Heart right ventricle (tissue), 16 donors: ENCODE measurements at regions not wholly inside any gene's neighbourhood (a gene's known extent, or its start where the extent isn't known, plus 50 kb on each side); places are given as distances from the start of the nearest gene placed in this dataset.

ENCODE experiments used
- ATAC-seq, 8 donors: fragments of 200-7000 bp; cut with Tn5 transposase; one replicate each; pipeline ENCODE4 v1.9.1; 2020; ENCODE audit warnings: mild to moderate bottlenecking in 8 of 8, moderate library complexity in 8 of 8, moderate number of reproducible peaks in 1 of 8
- DNase-seq, 2 donors: peaks; one replicate each; pipeline ENCODE4 v3.0.0-alpha.2; 2020
- H3K27ac ChIP-seq, 10 donors: fragments of 200-600 bp; sonication (generic) in 2 of 10; one replicate each; pipeline versions ENCODE4 v1.5.0 to v1.8.0; 2020 to 2022; ENCODE audit warnings: mild to moderate bottlenecking in 3 of 10
- H3K27me3 ChIP-seq, 7 donors: fragments of 200-600 bp; one replicate each; pipeline ENCODE4 v1.8.0; 2021 to 2022; ENCODE audit warnings: mild to moderate bottlenecking in 2 of 7
- H3K36me3 ChIP-seq, 9 donors: fragments of 200-600 bp; sonication (generic) in 1 of 9; one replicate each; pipeline versions ENCODE4 v1.5.0 to v1.8.0; 2020 to 2022; ENCODE audit warnings: mild to moderate bottlenecking in 2 of 9
- H3K4me1 ChIP-seq, 9 donors: fragments of 200-600 bp; sonication (generic) in 1 of 9; one replicate each; pipeline versions ENCODE4 v1.5.0 to v1.8.0; 2020 to 2022; ENCODE audit warnings: mild to moderate bottlenecking in 4 of 9
- H3K4me3 ChIP-seq, 10 donors: fragments of 200-600 bp; sonication (generic) in 2 of 10; one replicate each; pipeline versions ENCODE4 v1.5.0 to v1.8.0; 2020 to 2022; ENCODE audit warnings: mild to moderate bottlenecking in 7 of 10, moderate library complexity in 2 of 10
- H3K9me3 ChIP-seq, 11 donors: fragments of 200-600 bp in 10 of 11; sonication (generic) in 2 of 11; one replicate each; pipeline versions ENCODE4 v1.5.0 to v1.8.0; 2013 to 2022; ENCODE audit warnings: mild to moderate bottlenecking in 2 of 11, control low read depth in 1 of 11, moderate library complexity in 1 of 11
- WGBS, 2 donors: extraction: QIAGEN DNeasy Blood & Tissue Kit; methylation state at CpG; one replicate each; pipeline ENCODE4 v1.1.7; 2013; ENCODE audit warnings: inconsistent platforms in 1 of 2; 5-methylcytosine and 5-hydroxymethylcytosine counted together
- intact Hi-C, 10 donors: fragments of 100-400 bp; cut with DNase I; formaldehyde crosslinking; loops; one replicate each; pipeline versions ENCODE4 v1.11.1 to v1.14.2; 2022
- TF ChIP-seq, protein P1 (sequence below), 9 donors: fragments of 200-600 bp; sonication (generic) in 2 of 9; IDR thresholded peaks; one replicate each; pipeline versions ENCODE4 v1.5.0 to v1.8.0; 2021 to 2022; ENCODE audit warnings: antibody characterized with exemption in 9 of 9, mild to moderate bottlenecking in 5 of 9, moderate library complexity in 1 of 9
- donor health status: Arrhythmogenic right ventricular cardiomyopathy.
- donor health status: ischemic (EF 13 %, LVEDD 7.1; RV severe dilation, severe dysfunction).
- donor health status: healthy with polysubstance abuse.
- donor health status: DM: no; HTN: yes; CAD: no.
- donor health status: DM: no; HTN: no; CAD: no.
- donor health status: ischemic (EF 25% LVEDD 6.9; RV normal size, moderate dysfunction).
- donor health status: ischemic (EF 25% LVEDD 5.7; RV mildly dilated, moderate dysfunction).
- donor health status: healthy.
- donor health status: DM: yes; HTN: yes; CAD: no.
- donor health status: Ischemic cardiomyopathy.
- donor health status: ischemic (EF 35%, LVEDD 5.7; RV mildly dilated, moderate dysfunction).
- donor health status: nonischemic (EF 11% LVEDD 7.7; RV severe dilation, severe dysfunction).
- donor health status: DM: yes; HTN: yes; CAD: no.
- donor health status: PGD.
- donor health status: ischemic (EF 29% LVEDD 5.4; RV normal size, mild dysfunction).
- donor health status: nonischemic (EF 23%, LVEDD 6.1; RV moderate dilation, normal function).

DNA sequence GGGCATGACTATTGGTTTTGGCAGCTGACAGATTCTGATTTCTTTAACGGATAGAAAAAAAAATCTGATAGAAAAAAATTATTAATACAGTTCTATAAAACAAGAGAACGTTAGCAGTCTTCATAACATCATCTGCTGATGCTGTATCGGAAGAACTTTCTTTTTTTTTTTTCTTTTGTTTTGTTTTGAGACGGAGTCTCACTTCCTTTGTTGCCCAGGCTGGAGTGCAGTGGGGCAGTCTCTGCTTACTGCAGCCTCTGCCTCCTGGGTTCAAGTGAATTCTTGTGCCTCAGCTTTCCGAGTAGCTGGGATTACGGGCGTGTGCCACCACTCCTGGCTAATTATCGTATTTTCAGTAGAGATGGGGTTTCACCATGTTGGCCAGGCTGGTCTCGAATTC is 271.2 kb upstream of the DPPA4 start:
- ATAC-seq: no peak

DNA sequence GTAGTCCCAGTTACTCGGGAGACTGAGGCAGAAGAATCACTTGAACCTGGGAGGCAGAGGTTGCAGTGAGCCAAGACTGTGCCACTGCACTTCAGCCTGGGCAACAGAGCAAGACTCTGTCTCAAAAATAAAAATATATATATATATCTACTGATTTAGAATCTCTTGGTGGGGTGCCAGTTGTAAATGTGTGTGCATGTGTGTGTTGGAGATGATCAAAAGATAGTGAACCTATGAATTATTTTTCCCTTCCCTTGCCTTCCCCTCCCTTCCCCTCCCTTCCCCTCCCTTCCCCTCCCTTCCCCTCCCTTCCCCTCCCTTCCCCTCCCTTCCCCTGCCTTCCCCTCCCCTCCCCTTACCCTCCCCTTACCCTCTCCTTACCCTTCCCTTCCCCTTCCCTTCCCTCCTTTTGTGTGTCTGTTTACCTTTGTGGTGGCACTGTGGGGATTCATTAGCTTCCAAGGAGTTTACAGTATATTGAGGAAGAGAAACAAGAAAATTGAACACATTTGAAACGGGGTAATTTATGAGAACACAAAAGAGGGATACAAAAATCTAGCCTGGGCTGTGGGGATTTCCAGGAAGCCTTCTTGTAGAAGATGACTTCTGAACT is 281.5 kb upstream of the DPPA4 start:
- intact Hi-C loops: no loop called here
- no peaks in the 10 kb centered on the region for H3K9me3 ChIP-seq
- TF ChIP-seq, protein P1, sequence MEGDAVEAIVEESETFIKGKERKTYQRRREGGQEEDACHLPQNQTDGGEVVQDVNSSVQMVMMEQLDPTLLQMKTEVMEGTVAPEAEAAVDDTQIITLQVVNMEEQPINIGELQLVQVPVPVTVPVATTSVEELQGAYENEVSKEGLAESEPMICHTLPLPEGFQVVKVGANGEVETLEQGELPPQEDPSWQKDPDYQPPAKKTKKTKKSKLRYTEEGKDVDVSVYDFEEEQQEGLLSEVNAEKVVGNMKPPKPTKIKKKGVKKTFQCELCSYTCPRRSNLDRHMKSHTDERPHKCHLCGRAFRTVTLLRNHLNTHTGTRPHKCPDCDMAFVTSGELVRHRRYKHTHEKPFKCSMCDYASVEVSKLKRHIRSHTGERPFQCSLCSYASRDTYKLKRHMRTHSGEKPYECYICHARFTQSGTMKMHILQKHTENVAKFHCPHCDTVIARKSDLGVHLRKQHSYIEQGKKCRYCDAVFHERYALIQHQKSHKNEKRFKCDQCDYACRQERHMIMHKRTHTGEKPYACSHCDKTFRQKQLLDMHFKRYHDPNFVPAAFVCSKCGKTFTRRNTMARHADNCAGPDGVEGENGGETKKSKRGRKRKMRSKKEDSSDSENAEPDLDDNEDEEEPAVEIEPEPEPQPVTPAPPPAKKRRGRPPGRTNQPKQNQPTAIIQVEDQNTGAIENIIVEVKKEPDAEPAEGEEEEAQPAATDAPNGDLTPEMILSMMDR (IDR thresholded peaks at IDR 0.05): no peak
- H3K4me1 ChIP-seq: no peaks in the 10 kb centered on the region
- H3K36me3 ChIP-seq: no peaks in the 10 kb centered on the region
- ATAC-seq: no peak
- H3K4me3 ChIP-seq: no peak overlapping the region
- DNase-seq: no peak
- H3K27ac ChIP-seq: no peak overlapping the region
- no peaks in the 10 kb centered on the region for H3K27me3 ChIP-seq
- 66 to 69% methylated on average over 2 of the region's 2 CpGs for WGBS, 2 donors

More for the DNA sequence above, 271.2 kb upstream of the DPPA4 start:
- no peaks in the 10 kb centered on the region for H3K36me3 ChIP-seq
- TF ChIP-seq, protein P1 (IDR thresholded peaks at IDR 0.05): no peak
- peaks cover 0 to 4% (median 0%) of the 10 kb centered on the region in 11 donors for H3K9me3 ChIP-seq
- no peaks in the 10 kb centered on the region for H3K4me1 ChIP-seq
- H3K4me3 ChIP-seq: no peak overlapping the region
- DNase-seq: no peak
- H3K27ac ChIP-seq: no peak overlapping the region
- H3K27me3 ChIP-seq: no peaks in the 10 kb centered on the region
- intact Hi-C loops: no loop called here
- WGBS, 2 donors: 68 to 75% methylated on average over 9 of the region's 9 CpGs

DNA sequence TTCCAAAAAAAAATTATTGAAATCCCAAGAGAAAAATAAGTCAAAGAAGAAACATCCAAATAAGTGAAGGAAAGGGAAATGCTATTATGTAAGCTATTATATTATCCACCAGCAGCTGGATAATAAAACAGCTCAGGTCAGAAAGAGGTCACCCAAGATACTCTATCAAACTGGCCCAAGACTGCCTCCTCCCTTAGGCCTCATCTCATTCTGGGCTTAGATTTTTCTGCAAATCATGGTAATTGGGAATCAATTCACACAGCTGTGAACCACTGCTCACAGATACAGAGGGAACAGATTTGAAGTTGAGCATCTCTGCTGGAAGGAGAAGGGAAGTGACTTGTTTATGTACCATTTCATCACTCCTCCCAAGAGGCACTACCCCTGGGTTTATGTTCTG is 294.6 kb upstream of the DPPA4 start:
- H3K4me1 ChIP-seq: no peaks in the 10 kb centered on the region
- ATAC-seq (no peak), DNase-seq (no peak)
- H3K27me3 ChIP-seq: no peaks in the 10 kb centered on the region
- TF ChIP-seq, protein P1 (IDR thresholded peaks at IDR 0.05): no peak
- H3K36me3 ChIP-seq: no peaks in the 10 kb centered on the region
- H3K4me3 ChIP-seq: no peak overlapping the region
- intact Hi-C loops: no loop called here
- peaks cover 0 to 3% (median 0%) of the 10 kb centered on the region in 11 donors for H3K9me3 ChIP-seq
- no peak overlapping the region for H3K27ac ChIP-seq

DNA sequence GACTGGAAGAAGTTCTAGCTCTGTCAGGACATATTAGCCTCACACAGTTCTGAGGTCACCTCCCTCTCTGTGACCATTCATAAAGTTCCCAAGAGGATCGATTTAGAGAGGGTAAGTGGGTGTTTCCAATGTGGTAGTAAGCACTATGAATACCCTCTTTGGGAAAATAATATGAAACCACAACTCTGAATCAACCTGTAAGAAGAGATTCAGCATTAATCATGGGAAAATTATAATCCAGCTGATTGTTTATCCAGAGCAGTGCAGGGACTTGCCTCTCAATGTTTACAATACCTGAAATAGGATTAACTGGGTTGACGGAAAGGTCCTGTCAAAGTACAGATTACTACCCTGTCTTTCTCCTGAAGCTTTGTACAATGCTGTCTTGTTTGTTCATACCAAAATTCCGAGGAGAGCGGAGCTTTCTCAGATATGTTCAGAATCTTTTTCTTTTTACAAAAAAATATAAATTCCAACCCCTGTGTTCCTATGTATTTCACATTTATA is 302.9 kb upstream of the DPPA4 start:
- Histone ChIP-seq H3K9me3 (peaks cover 0 to 4% (median 0%) of the 10 kb centered on the region in 11 donors), H3K27me3 (no peaks in the 10 kb centered on the region), H3K27ac (no peak overlapping the region), H3K4me3 (no peak overlapping the region), H3K36me3 (no peaks in the 10 kb centered on the region), H3K4me1 (no peaks in the 10 kb centered on the region)
- intact Hi-C loops: no loop called here
- ATAC-seq (no peak), DNase-seq (no peak)
- TF ChIP-seq, protein P1 (IDR thresholded peaks at IDR 0.05): no peak
- 71 to 72% methylated on average over 4 of the region's 4 CpGs for WGBS, 2 donors
